ENCODE measurements at regions not wholly inside any gene's neighbourhood (a gene's known extent, or its start where the extent isn't known, plus 50 kb on each side); places are given as distances from the start of the nearest gene placed in this dataset.
"Not testable (repeated sequence)": the region's sequence is repeated elsewhere in the genome, so short reads cannot be mapped to it uniquely, and the experiment has no call there.

- Mint-ChIP-seq H3K4me3 (ENCODE audit: unreplicated experiment) (no peak overlapping the region), H3K27me3 (ENCODE audit: unreplicated experiment) (no peaks in the 10 kb centered on the region), H3K4me1 (ENCODE audit: low read depth, unreplicated experiment) (no peaks in the 10 kb centered on the region), H3K9me3 (ENCODE audit: unreplicated experiment) (no peaks in the 10 kb centered on the region), H3K27ac (ENCODE audit: unreplicated experiment) (no peak overlapping the region), H3K36me3 (ENCODE audit: unreplicated experiment) (no peaks in the 10 kb centered on the region)
- no peak for DNase-seq
- no peak for TF ChIP-seq CTCF (IDR thresholded peaks at IDR 0.05; ENCODE audit: partially characterized antibody, unreplicated experiment)
Observed at GRCh38 chr2:209277444-209277843, 146.4 kb upstream of the MAP2 start.

- Mint-ChIP-seq H3K27ac (ENCODE audit: unreplicated experiment) (peak overlapping the region; percentile 40), H3K4me1 (ENCODE audit: low read depth, unreplicated experiment) (no peaks in the 10 kb centered on the region), H3K27me3 (ENCODE audit: unreplicated experiment) (peaks cover 13% of the 10 kb centered on the region), H3K36me3 (ENCODE audit: unreplicated experiment) (no peaks in the 10 kb centered on the region), H3K9me3 (ENCODE audit: unreplicated experiment) (no peaks in the 10 kb centered on the region), H3K4me3 (ENCODE audit: unreplicated experiment) (no peak overlapping the region)
- no peak for TF ChIP-seq CTCF (IDR thresholded peaks at IDR 0.05; ENCODE audit: partially characterized antibody, unreplicated experiment)
- DNase-seq = no peak
Observed at GRCh38 chr2:209298601-209299000, 125.2 kb upstream of the MAP2 start.

GRCh38 chr2:209299478-209299877 is 124.4 kb upstream of the MAP2 start:
- DNase-seq; H3K9me3 Mint-ChIP-seq (ENCODE audit: unreplicated experiment); H3K27ac Mint-ChIP-seq (ENCODE audit: unreplicated experiment); H3K4me1 Mint-ChIP-seq (ENCODE audit: low read depth, unreplicated experiment); H3K36me3 Mint-ChIP-seq (ENCODE audit: unreplicated experiment): not testable (repeated sequence)
- Mint-ChIP-seq H3K27me3 (ENCODE audit: unreplicated experiment) (peaks cover 13% of the 10 kb centered on the region), H3K4me3 (ENCODE audit: unreplicated experiment) (peak overlapping the region; percentile 21)

GRCh38 chr2:209300766-209301165 is 123.1 kb upstream of the MAP2 start:
- H3K9me3 Mint-ChIP-seq (ENCODE audit: unreplicated experiment); DNase-seq: not testable (repeated sequence)
- peaks cover 13% of the 10 kb centered on the region for H3K27me3 Mint-ChIP-seq (ENCODE audit: unreplicated experiment)

GRCh38 chr2:209305026-209305425 is 118.8 kb upstream of the MAP2 start:
- Mint-ChIP-seq H3K9me3 (ENCODE audit: unreplicated experiment) (no peaks in the 10 kb centered on the region), H3K36me3 (ENCODE audit: unreplicated experiment) (no peaks in the 10 kb centered on the region)
- DNase-seq = no peak

More at GRCh38 chr2:209300766-209301165, 123.1 kb upstream of the MAP2 start:
- peak overlapping the region; percentile 27 for H3K4me3 Mint-ChIP-seq (ENCODE audit: unreplicated experiment)
- H3K36me3 Mint-ChIP-seq (ENCODE audit: unreplicated experiment); H3K4me1 Mint-ChIP-seq (ENCODE audit: low read depth, unreplicated experiment); H3K27ac Mint-ChIP-seq (ENCODE audit: unreplicated experiment): not testable (repeated sequence)

GRCh38 chr2:209305746-209306196 is 118.1 kb upstream of the MAP2 start:
- Mint-ChIP-seq H3K27me3 (ENCODE audit: unreplicated experiment) (peaks cover 5% of the 10 kb centered on the region), H3K9me3 (ENCODE audit: unreplicated experiment) (no peaks in the 10 kb centered on the region), H3K27ac (ENCODE audit: unreplicated experiment) (no peak overlapping the region), H3K4me3 (ENCODE audit: unreplicated experiment) (no peak overlapping the region), H3K4me1 (ENCODE audit: low read depth, unreplicated experiment) (no peaks in the 10 kb centered on the region), H3K36me3 (ENCODE audit: unreplicated experiment) (no peaks in the 10 kb centered on the region)
- no peak for TF ChIP-seq CTCF (IDR thresholded peaks at IDR 0.05; ENCODE audit: partially characterized antibody, unreplicated experiment)
- no peak for DNase-seq

More at GRCh38 chr2:209305026-209305425, 118.8 kb upstream of the MAP2 start:
- no peak overlapping the region for H3K4me3 Mint-ChIP-seq (ENCODE audit: unreplicated experiment)
- no peak for TF ChIP-seq CTCF (IDR thresholded peaks at IDR 0.05; ENCODE audit: partially characterized antibody, unreplicated experiment)
- H3K27ac Mint-ChIP-seq (ENCODE audit: unreplicated experiment) = no peak overlapping the region
- peaks cover 9% of the 10 kb centered on the region for H3K27me3 Mint-ChIP-seq (ENCODE audit: unreplicated experiment)
- no peaks in the 10 kb centered on the region for H3K4me1 Mint-ChIP-seq (ENCODE audit: low read depth, unreplicated experiment)
